Esophagus (tissue), 2 donors: ENCODE measurements at regions not wholly inside any gene's neighbourhood (a gene's known extent, or its start where the extent isn't known, plus 50 kb on each side); places are given as distances from the start of the nearest gene placed in this dataset.
A peak's percentile ranks its signal among the peaks of the same experiment; 100 is the strongest.

Source experiments
- H3K27ac ChIP-seq, 2 donors: one replicate each; pipeline ENCODE4 v1.5.1; 2013; ENCODE audit warnings: low read depth in 2 of 2, mild to moderate bottlenecking in 2 of 2, inconsistent platforms in 1 of 2, low read length in 1 of 2, moderate library complexity in 1 of 2
- H3K27me3 ChIP-seq, 2 donors: one replicate each; pipeline ENCODE4 v1.6.1; 2013; ENCODE audit warnings: low read length in 2 of 2, control low read depth in 1 of 2, mild to moderate bottlenecking in 1 of 2; ENCODE audit not compliant: insufficient read depth in 2 of 2, control insufficient read depth in 1 of 2
- H3K36me3 ChIP-seq, 2 donors: one replicate each; pipeline ENCODE4 v1.6.1; 2013; ENCODE audit warnings: low read length in 1 of 2; ENCODE audit not compliant: control insufficient read depth in 2 of 2, insufficient read depth in 2 of 2
- H3K4me1 ChIP-seq, 2 donors: one replicate each; pipeline ENCODE4 v1.6.1; 2013; ENCODE audit warnings: low read length in 1 of 2; ENCODE audit not compliant: control insufficient read depth in 2 of 2, insufficient read depth in 2 of 2
- H3K4me3 ChIP-seq, 2 donors: one replicate each; pipeline ENCODE4 v1.5.1; 2013; ENCODE audit warnings: low read length in 2 of 2, mild to moderate bottlenecking in 2 of 2, low read depth in 1 of 2, moderate library complexity in 1 of 2
- H3K9me3 ChIP-seq, 2 donors: one replicate each; pipeline ENCODE4 v1.6.1; 2013; ENCODE audit warnings: mild to moderate bottlenecking in 2 of 2, low read depth in 1 of 2, low read length in 1 of 2, moderate library complexity in 1 of 2; ENCODE audit not compliant: control insufficient read depth in 2 of 2, insufficient read depth in 1 of 2
- WGBS, 2 donors: extraction: QIAGEN DNeasy Blood & Tissue Kit; methylation state at CpG; one replicate each; pipeline ENCODE4 v1.1.7; 2013; 5-methylcytosine and 5-hydroxymethylcytosine counted together
- donor health status: healthy with polysubstance abuse.
- donor health status: Bipolar disorder and iron deficiency.

DNA sequence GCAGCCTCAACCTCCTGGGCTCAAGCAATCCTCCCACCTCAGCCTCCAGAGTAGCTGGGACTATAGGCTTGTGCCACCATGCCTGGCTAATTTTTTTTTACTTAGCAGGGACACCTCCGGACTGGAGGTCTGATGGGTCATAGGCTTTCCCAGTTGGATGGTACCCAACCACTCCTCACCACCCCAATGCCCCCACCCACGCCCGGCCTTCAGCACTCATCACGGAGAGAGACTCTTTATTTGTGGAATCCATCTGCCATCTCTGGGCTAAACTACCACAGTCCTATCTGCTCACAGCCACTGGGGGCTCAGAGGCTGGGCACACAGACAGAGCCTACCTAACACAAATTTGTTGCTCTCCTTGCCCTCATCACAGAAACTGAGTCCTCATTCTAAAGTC lies 58.3 kb upstream of the STXBP1 start:
- peaks cover 23 to 60% of the 10 kb centered on the region in 2 donors for H3K4me1 ChIP-seq
- peak overlapping the region in 1 of 2 donors; percentile 9 for H3K4me3 ChIP-seq
- H3K27me3 ChIP-seq, result no peaks in the 10 kb centered on the region
- peaks cover 5 to 26% of the 10 kb centered on the region in 2 donors for H3K36me3 ChIP-seq
- 76 to 77% methylated on average over 4 of the region's 4 CpGs for WGBS, 2 donors
- peak overlapping the region; percentile 13 to 69 for H3K27ac ChIP-seq
- no peaks in the 10 kb centered on the region for H3K9me3 ChIP-seq

DNA sequence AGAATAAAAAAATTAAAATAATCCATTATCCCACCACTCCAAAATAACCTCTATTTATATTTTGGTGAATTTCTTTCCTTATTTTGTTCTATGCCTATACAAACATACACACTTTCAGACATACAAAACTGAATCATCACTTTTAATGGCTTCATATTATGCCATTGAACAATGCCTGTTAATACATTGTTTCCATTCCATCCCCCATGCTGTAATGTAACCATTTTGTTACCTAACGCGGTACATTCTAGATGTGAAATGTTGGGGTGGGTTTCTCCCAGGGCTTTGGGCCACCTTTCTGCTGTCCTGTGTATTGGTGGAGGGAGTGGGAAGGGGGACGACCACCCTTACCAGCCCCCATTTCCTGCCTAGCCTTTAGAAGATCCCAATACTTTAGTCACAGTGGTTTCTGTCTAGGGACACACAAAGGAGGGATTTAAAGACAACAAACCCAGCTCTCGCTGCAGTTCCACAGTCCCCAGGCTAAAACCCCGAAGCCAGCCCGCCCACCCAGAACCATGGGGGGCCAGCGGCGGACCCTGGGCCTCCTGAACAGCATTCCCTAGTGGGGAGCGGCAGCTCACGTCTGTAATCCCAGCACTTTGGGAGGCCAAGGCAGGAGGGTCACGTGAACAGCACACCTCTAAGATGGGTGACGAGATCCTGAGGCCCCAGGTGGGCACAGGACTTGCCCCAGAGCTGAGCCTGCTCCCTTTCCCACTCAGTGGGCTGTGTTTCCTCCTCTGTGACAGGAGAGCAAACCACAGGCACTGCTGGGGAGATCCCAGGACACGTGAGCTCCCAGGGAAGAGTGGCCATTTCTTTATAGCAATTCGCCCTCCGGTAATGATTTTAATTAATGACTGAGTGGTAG lies 56.9 kb upstream of the STXBP1 start:
- Histone ChIP-seq H3K36me3 (peaks cover 8 to 28% of the 10 kb centered on the region in 2 donors), H3K4me3 (peak overlapping the region in 1 of 2 donors; percentile 17), H3K27me3 (no peaks in the 10 kb centered on the region), H3K4me1 (peaks cover 31 to 61% of the 10 kb centered on the region in 2 donors), H3K9me3 (no peaks in the 10 kb centered on the region), H3K27ac (peak overlapping the region; percentile 83 to 97)
- 54 to 61% methylated on average over 15 of the region's 15 CpGs for WGBS, 2 donors

DNA sequence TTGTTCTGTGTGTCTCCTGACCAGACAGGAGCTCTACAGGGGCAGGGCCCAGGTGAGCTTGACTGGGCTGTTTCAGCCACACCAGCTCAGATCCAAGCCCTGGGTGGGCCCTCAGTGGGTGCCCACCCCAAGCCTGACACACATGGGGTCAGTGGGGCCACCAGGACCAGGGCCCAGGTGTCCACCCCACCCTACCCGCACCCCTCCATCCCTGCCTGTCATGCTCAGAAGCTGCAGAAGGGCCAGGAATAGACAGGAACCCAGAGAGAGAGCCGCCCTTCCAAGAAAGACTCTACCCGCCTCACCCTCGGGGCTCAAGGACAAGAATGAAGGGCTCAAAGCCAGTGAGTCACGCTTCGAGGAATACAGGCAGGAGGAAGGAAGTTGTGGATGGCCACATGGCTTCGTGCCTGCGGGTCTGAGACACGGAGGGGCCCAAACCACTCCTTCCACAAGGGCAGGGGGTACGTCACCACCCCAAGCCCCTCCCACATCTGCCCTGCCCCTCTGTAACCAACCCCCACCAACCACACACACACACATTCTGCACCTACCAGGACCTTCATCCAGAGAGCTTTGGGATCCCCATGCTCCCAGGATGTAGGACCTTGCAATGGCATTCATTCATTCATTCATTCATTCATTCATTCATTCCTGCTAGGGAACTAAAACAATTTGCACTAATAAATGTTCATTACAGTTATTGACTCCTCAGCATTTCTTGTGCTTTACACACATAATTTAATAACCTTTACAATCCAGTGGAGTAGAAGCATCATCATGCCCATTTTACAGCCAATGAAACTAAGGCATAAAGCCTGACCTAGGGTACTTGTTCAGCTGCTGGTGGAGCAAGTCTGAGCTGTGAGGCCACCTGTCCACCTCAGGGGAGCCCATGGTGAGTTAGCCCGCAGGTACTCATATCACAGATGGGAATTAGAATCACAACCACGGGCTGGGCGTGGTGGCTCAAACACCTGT lies 55.9 kb upstream of the STXBP1 start:
- H3K27ac ChIP-seq, result peak overlapping the region; percentile 87 to 100
- peaks cover 8 to 33% of the 10 kb centered on the region in 2 donors for H3K36me3 ChIP-seq
- H3K4me1 ChIP-seq, result peaks cover 31 to 66% of the 10 kb centered on the region in 2 donors
- H3K9me3 ChIP-seq, result no peaks in the 10 kb centered on the region
- no peaks in the 10 kb centered on the region for H3K27me3 ChIP-seq
- H3K4me3 ChIP-seq, result peak overlapping the region; percentile 13 to 17
- 20 to 29% methylated on average over 13 of the region's 13 CpGs for WGBS, 2 donors

DNA sequence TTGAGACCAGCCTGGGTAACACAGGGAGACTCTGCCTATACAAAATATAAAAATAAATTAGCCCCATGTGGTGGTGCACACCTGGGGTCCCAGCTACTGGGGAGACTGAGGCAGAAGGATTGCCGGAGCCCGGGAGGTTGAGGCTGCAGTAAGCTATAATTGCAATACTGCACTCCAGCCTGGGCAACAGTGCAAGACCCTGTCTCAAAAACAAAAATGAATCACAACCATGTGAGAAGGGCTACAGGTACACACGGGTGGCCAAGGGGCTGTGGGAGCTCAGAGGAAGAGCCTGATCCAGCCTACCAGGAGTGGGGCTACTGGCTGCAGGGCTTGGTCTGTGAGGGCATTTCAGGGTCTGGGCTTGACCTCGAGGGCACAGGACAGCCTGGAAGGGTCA lies 55.2 kb upstream of the STXBP1 start:
- WGBS, 2 donors, result 56 to 65% methylated on average over 4 of the region's 4 CpGs
- Histone ChIP-seq H3K4me3 (no peak overlapping the region), H3K27ac (peak overlapping the region; percentile 87 to 100), H3K4me1 (peaks cover 27 to 68% of the 10 kb centered on the region in 2 donors), H3K36me3 (peaks cover 8 to 35% of the 10 kb centered on the region in 2 donors), H3K9me3 (no peaks in the 10 kb centered on the region), H3K27me3 (no peaks in the 10 kb centered on the region)

DNA sequence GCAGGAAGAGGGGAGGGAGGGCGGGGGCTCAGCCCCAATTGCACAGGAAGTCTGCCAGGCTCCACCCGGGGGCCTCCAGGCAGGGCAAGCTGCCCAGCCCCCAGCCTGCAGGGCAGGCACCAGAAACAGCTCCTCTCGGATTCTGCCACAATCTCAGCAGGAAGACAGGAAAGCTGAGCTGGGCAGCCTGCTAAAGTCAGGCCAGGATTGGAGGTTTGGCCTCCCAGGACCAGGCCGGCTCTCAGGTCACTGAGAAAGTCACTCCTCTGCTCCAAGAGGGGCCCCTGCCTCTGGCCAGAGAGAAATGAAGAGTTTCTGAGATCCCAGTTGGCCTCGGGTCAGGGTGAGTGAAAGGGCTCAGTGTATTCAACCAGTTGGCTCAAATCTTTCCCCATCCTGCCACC lies 54.6 kb upstream of the STXBP1 start:
- H3K4me3 ChIP-seq, result peak overlapping the region; percentile 20 to 36
- H3K36me3 ChIP-seq, result peaks cover 8 to 35% of the 10 kb centered on the region in 2 donors
- H3K27me3 ChIP-seq, result no peaks in the 10 kb centered on the region
- WGBS, 2 donors, result 11 to 14% methylated on average over 5 of the region's 5 CpGs
- peaks cover 27 to 66% of the 10 kb centered on the region in 2 donors for H3K4me1 ChIP-seq
- no peaks in the 10 kb centered on the region for H3K9me3 ChIP-seq
- H3K27ac ChIP-seq, result peak overlapping the region; percentile 87 to 100

DNA sequence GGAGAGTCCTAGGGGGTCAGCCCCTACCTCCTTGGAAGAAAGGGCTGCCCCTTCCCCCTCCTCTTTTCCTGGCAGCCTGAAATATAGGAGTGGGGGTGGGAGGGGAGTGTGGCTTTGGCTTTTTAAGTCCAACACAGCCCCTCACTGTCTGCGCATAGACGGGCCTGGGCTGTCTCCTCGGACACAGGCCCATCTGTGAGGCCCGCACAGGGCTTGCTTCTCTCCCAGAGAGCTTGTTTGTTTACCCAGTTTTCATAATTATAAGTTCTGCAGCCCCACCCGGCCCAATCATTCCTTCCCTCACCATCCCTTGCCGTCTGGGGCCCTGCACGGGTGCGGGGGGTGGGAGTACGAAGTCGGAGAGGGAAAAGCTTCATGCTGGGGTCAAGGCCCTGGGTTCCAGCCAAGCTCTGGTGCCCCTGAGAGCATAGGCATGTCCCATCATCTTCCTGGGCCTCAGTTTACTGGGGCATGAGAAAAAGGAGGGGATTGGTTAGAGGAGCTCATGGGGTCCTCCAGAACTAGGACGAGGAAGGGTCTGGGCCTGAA lies 54.0 kb upstream of the STXBP1 start:
- Histone ChIP-seq H3K4me3 (peak overlapping the region; percentile 20 to 36), H3K27me3 (no peaks in the 10 kb centered on the region), H3K36me3 (peaks cover 8 to 38% of the 10 kb centered on the region in 2 donors), H3K4me1 (peaks cover 27 to 68% of the 10 kb centered on the region in 2 donors), H3K27ac (peak overlapping the region; percentile 87 to 100), H3K9me3 (no peaks in the 10 kb centered on the region)
- 49 to 56% methylated on average over 11 of the region's 11 CpGs for WGBS, 2 donors

DNA sequence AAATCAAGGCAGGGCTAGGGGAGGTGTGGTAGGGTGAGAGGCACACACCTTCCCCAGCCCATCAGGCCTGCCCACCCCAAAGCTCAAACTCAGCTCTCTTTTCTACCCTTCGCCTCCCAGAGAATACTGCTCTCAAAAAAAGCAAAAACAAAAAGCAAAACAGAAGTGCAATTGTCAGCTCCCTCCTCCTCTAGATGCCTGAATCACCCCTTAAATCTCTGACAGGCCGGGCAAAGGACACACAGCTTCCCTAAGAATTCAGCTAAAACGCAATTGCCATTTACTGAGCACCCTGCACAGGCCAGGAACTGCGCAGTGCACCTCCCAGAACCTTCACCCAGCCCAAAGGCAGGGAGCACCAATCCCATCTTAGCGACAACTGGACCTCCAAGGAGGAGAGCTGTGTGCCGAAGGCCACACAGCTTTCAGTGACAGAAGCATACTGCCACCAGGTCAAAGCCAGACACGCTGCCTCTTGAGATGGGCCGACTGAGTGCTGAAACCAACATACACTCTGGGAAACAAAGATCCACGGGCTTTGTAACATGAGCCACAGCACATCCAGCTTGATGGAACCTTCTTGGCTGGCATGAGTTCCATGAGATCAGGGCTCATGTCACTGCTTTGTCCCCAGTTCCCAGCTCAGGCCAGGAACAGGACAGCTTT lies 53.4 kb upstream of the STXBP1 start:
- Histone ChIP-seq H3K9me3 (no peaks in the 10 kb centered on the region), H3K27ac (peak overlapping the region; percentile 87 to 100), H3K27me3 (no peaks in the 10 kb centered on the region), H3K4me3 (peak overlapping the region; percentile 15 to 36), H3K4me1 (peaks cover 27 to 68% of the 10 kb centered on the region in 2 donors), H3K36me3 (peaks cover 5 to 32% of the 10 kb centered on the region in 2 donors)
- 60 to 67% methylated on average over 9 of the region's 9 CpGs for WGBS, 2 donors

DNA sequence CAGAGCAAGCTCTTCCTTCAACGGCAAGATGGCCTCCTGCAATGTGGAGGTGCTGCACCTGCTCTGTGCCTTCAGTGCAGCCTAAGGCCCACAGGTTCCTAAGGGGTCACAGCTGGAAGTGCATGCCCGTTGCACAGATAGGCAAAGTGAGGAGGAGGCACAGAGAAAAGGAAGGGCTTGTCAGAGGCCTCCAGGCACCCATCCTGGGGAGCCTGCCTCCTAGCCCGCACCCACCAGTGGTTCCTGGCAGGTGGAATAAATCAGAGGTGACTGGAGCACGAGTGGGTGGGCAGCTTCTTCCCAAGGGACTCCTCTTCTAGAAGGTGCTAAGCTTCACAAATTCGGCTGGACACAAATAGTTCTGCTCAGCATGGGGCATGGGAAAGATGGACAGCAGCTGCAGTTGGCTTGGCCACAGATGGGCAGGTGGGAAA lies 52.8 kb upstream of the STXBP1 start:
- peak overlapping the region; percentile 13 to 19 for H3K4me3 ChIP-seq
- 68 to 75% methylated on average over 5 of the region's 5 CpGs for WGBS, 2 donors
- H3K27ac ChIP-seq, result peak overlapping the region; percentile 87 to 100
- no peaks in the 10 kb centered on the region for H3K9me3 ChIP-seq
- H3K36me3 ChIP-seq, result peaks cover 5 to 32% of the 10 kb centered on the region in 2 donors
- H3K27me3 ChIP-seq, result no peaks in the 10 kb centered on the region
- H3K4me1 ChIP-seq, result peaks cover 27 to 65% of the 10 kb centered on the region in 2 donors
